Left cardiac atrium (tissue), 4 donors: ENCODE measurements at regions not wholly inside any gene's neighbourhood (a gene's known extent, or its start where the extent isn't known, plus 50 kb on each side); places are given as distances from the start of the nearest gene placed in this dataset.
"Not testable (repeated sequence)": the region's sequence is repeated elsewhere in the genome, so short reads cannot be mapped to it uniquely, and the experiment has no call there.

Source experiments
- ATAC-seq, 2 donors: fragments of 200-7000 bp; cut with Tn5 transposase; one replicate each; pipeline ENCODE4 v1.9.1; 2020; ENCODE audit warnings: mild to moderate bottlenecking in 2 of 2, moderate library complexity in 2 of 2
- DNase-seq: peaks from one replicate; pipeline ENCODE4 v3.0.0-alpha.2; 2020
- intact Hi-C, 2 donors: fragments of 100-400 bp; cut with DNase I; formaldehyde crosslinking; loops; one replicate each; pipeline versions ENCODE4 v1.14.1 to v1.15.1; 2022 to 2023
- donor health status: DM: no; HTN: yes; CAD: no.
- donor health status: DM: no; HTN: yes; CAD: no; lungs with severe emphysema.
- donor health status: DM: yes; HTN: yes; CAD: no.
- donor health status: Dilated cardiomyopathy.

DNA sequence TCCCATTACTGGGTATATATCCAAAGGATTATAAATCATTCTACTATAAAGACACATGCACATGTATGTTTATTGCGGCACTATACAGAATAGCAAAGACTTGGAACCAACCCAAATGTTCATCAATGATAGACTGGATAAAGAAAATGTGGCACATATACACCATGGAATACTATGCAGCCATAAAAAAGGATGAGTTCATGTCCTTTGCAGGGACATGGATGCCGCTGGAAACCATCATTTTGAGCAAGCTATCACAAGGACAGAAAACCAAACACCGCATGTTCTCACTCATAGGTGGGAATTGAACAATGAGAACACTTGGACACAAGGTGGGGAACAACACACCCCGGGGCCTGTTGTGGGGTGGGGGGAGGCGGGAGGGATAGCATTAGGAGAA, 57.0 kb upstream of the NEUROD1 start:
- ATAC-seq, DNase-seq, intact Hi-C loops: not testable (repeated sequence)

DNA sequence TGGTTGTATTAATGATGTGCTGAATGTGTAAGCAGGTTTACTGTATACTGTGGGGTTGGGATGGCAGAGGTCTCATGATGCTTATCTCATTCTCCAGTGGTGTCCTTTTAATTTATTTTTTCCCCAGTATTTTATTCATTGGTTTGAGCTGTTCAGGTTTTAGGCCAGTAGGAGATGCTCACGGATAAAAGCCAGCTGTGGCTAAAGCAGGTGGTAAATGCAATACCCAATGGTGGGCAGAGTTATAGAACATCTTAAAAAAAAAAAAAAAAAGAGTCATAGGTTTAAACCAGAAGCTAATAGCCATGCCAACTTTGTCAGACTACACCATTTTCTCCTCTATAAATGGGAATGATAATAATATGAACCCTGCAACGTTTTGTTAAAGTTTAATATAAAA, 57.8 kb upstream of the NEUROD1 start:
- ATAC-seq, result no peak
- intact Hi-C loops, result no loop called here
- DNase-seq, result no peak

GRCh38 chr2:181738563-181738962, 58.2 kb upstream of the NEUROD1 start:
- no peak for DNase-seq
- ATAC-seq, result no peak
- intact Hi-C loops, result no loop called here

DNA sequence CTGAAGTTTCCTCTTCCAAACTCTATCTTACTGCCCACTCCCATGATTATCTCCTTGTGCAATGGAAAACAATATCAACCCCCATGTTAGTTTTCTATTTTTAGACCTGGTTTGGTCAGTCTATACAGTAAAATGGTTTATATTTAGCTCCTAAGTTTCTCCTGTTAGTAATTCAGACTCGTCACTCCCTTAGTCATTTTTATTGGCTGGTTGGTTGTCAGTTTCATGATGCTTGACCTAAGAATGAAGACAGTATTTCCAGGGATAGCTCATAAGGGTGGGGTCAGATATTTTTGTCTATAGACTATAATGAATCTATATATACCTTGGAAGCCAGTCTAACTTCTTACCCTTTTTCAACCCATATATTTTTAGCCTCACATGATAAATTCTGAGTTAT, 61.4 kb upstream of the NEUROD1 start:
- intact Hi-C loops, result loop anchor here (2.0 to 10.0 kb wide), 5 partner anchors 161 to 335 kb away; no protein-coding TSS in a partner anchor
- no peak for ATAC-seq
- DNase-seq, result no peak

DNA sequence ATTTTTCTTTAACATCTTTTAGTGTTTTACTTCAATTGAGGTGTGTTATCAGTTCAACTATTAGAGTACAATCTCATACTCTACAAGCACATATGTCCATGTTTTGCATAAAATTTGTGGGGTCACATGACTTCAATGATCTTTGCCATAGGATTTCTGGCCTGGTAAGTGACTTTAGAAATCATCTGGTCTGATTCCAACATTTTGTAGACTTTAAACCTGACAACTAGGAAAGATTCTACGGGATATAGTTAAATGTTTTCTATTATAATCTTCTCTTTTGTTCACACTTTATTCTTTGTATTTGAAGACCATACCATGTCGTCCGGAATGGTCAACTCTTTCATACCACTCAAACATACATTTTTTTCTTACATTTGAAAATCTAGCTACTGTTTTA, 62.0 kb upstream of the NEUROD1 start:
- no peak for ATAC-seq
- no peak for DNase-seq
- intact Hi-C loops, result loop anchor here (2.0 to 10.0 kb wide), 4 partner anchors 160 to 334 kb away; no protein-coding TSS in a partner anchor

- ATAC-seq (peak; percentile 33 to 50), DNase-seq (peak; percentile 36)
- intact Hi-C loops, result loop anchor here (2.0 to 10.0 kb wide), 4 partner anchors 159 to 334 kb away; no protein-coding TSS in a partner anchor
Measured at GRCh38 chr2:181742922-181743722, 62.8 kb upstream of the NEUROD1 start.

- no peak for DNase-seq
- no peak for ATAC-seq
- intact Hi-C loops, result loop anchor here (2.0 to 10.0 kb wide), 4 partner anchors 159 to 333 kb away; no protein-coding TSS in a partner anchor
Measured at GRCh38 chr2:181743723-181744031, 63.4 kb upstream of the NEUROD1 start.

- no peak for DNase-seq
- intact Hi-C loops, result loop anchor here in 1 of 2 donors (10.0 kb wide), 2 partner anchors 209 to 329 kb away; no protein-coding TSS in a partner anchor
- ATAC-seq, result no peak
Measured at GRCh38 chr2:181745796-181746540, 65.7 kb upstream of the NEUROD1 start.

DNA sequence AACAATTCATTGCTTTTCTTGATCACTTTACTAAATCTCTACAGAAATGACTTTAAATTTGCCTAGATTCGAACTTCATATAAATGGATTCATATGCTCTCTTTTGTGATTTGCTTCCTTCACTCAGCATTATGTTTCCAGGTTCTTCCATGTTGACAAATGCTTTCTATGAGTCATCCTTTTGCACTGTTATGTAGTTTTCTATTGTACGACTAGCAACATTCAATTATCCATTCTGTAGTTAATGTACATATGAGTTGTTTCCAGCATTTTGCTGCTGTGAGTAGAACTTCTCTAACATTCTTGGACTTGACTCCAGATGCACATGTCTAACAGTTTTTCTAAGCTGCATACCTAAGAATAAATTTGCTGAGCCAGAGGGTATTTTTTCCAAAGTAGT, 66.5 kb upstream of the NEUROD1 start:
- DNase-seq, result no peak
- ATAC-seq, result no peak
- intact Hi-C loops, result loop anchor here in 1 of 2 donors (10.0 kb wide), 2 partner anchors 208 to 328 kb away; no protein-coding TSS in a partner anchor

DNA sequence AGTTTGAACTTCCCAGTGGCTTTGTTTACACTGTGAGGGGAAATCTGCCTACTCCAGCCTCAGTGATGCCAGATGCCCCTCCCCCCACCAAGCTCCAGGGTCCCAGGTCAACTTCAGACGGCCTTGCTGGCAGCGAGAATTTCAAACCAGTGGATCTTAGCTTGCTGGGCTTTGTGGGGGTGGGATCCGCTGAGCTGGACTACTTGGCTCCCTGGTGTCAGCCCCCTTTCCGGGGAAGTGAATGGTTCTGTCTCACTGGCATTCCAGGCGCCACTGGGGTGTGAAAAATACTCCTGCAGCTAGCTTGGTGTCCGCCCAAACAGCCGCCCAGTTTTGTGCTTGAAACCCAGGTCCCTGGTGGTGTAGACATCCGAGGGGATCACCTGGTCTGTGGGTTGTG, 70.0 kb upstream of the NEUROD1 start:
- ATAC-seq (no peak), DNase-seq (no peak)
- intact Hi-C loops, result no loop called here

- ATAC-seq (no peak), DNase-seq (no peak)
- intact Hi-C loops, result no loop called here
Measured at GRCh38 chr2:181751266-181752030, 71.1 kb upstream of the NEUROD1 start.

GRCh38 chr2:181752301-181752700, 72.0 kb upstream of the NEUROD1 start:
- DNase-seq, result no peak
- no peak for ATAC-seq
- intact Hi-C loops, result no loop called here

DNA sequence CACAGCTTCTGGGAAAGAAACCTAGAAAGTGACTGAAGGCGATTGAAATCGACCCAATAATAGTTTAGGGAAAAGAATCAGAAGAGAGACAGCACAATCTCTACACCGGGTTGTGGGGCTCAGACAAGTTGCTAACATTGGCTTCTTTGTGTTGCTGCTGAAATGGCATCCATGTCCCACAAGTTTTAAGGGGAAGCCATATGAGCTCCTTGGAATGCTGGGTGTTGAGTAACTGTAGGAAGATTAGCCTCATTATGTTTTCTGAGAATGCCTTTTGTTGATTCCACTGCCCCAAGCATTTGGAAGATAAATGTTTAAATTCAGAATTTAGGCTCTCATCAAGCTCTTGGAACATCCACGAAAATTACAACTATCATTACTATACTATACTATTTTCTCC, 73.4 kb upstream of the NEUROD1 start:
- intact Hi-C loops, result no loop called here
- ATAC-seq, result no peak

DNA sequence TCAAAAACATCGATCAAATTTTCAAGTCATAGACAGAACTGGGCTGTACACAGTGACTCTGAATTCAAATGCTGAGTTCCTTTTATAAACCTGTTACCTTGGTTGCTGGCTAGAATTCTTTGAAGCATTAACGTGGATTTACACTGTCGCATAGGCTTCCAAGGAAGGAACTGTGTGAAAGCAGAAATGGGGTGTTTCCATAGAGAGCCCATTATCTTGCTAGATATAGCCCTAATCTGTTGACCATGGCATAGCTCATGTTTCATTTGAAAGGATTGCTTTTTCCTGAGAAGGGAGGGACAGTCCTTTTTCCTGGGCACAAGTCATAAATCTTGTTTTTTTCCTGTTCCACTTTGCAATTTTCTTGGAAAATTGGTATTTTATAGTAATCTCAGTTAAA, 73.8 kb upstream of the NEUROD1 start:
- intact Hi-C loops, result no loop called here
- no peak for ATAC-seq

More for the DNA sequence above, 73.4 kb upstream of the NEUROD1 start:
- DNase-seq, result no peak

GRCh38 chr2:181755181-181755580, 74.9 kb upstream of the NEUROD1 start:
- intact Hi-C loops, result no loop called here
- ATAC-seq (no peak), DNase-seq (no peak)

More for the DNA sequence above, 73.8 kb upstream of the NEUROD1 start:
- no peak for DNase-seq

DNA sequence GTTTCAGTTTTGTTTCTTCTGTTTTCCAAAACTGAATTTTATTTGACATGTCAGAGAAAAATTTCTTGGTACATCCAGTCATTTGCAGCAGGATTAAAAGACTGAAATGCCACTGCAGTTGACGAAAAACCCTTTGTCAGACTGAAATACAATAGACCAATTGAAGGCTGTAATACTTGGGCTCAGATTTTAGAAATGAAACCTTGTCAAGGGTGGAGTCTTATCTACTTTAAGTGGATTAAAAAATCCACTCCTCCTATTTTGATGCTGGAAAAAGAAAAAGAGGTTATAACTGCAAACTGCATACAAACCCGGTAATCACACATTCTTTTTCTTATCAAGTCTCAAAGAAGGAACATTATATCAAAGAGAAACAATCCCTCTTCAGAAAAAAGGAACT, 80.2 kb upstream of the NEUROD1 start:
- intact Hi-C loops, result no loop called here
- DNase-seq, result no peak
- no peak for ATAC-seq

DNA sequence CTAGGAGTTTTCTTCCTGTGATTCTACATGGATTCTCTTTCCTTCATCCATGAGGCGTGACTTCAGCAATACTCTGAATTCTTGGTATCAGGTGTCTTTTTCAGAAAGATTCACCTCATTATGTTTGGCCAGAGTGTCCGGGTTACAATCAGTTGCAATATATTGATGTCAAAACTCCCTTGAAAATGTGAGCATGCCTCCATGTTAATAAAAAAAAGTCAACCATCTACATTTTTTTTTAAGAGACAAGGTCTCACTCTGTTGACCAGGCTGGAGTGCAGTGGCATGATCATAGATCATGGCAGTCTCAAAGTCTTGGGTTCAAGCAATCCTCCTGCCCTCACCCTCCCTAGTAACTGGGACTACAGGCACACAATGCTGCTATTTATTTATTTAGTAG, 80.9 kb upstream of the NEUROD1 start:
- intact Hi-C loops, result no loop called here
- ATAC-seq (no peak), DNase-seq (no peak)

DNA sequence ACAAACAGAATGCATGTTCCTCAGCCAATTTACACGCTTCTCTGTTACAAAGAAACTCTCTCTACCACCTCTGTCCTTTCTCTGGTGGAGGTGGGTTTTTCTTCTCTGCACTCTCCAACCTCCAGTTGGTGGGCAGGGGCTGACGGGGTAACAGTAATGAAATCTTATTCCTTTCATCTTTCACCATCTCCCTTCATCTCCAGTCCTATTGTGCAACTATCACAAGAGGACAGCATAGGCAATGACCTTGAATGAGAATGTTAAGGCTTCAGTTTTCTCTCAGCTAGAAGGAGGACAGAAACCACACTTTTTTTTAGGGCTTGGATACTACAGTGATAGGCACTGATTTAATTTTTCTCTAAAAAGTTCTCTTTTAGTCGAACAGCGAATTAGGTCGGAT, 81.7 kb upstream of the NEUROD1 start:
- no peak for DNase-seq
- intact Hi-C loops, result no loop called here
- ATAC-seq, result no peak

DNA sequence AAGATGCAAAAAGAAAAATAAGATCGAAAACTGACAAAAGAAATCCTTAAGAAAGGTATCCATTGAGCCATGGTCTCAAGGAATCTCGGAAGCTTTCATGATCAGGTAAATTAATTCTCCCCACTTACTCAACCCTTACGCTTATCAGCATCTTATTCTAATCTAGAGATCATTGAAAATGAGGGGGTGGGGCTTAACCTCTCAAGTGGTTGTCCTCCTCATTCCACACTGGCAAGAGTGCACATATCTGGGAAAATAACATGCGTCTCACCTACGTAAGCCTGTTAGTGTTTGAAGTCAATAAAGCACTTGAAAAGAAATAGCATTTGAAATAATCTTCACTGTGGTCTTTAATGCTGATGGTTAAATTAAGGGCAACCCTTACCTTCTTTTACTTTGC, 82.5 kb upstream of the NEUROD1 start:
- DNase-seq (no peak), ATAC-seq (no peak)
- intact Hi-C loops, result no loop called here

DNA sequence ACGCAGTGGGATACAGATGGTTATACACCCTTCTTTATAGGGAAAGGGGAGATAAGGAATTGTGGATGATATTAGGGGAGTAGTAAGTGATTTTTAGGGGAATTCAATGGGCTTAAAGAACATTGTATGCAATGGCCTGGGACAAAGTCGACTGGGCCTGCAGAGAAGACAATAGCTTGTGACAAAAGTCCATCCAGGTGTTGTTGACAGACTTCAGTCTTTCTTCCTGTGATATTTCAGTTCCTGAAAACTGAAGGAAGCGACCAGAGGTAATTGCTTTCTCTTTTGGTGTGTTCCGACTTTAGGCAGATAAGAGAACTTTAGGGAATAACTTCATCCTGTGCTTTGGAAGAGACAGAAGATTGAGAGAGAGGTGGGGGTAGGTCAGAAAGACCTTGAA, 83.1 kb upstream of the NEUROD1 start:
- DNase-seq (no peak), ATAC-seq (no peak)
- intact Hi-C loops, result no loop called here
